Stomach (tissue), 4 donors: ENCODE measurements at regions not wholly inside any gene's neighbourhood (a gene's known extent, or its start where the extent isn't known, plus 50 kb on each side); places are given as distances from the start of the nearest gene placed in this dataset.

Experiments used
- POLR2AphosphoS5 ChIP-seq, 3 donors: sonication (generic); formaldehyde crosslinking; IDR thresholded peaks; one replicate each; pipeline ENCODE4 v1.6.1; 2016; ENCODE audit warnings: antibody characterized with exemption in 3 of 3
- TF ChIP-seq, protein P1 (sequence below), 7 experiments: fragments of 450-650 bp in 4 of 7; fragments of 200-600 bp in 3 of 7; sonication (generic) in 3 of 7; IDR thresholded peaks; one replicate each; pipeline ENCODE4 v1.5.1; 2016 to 2019; ENCODE audit warnings: antibody characterized with exemption in 7 of 7, control low read depth in 2 of 7, mild to moderate bottlenecking in 1 of 7

DNA sequence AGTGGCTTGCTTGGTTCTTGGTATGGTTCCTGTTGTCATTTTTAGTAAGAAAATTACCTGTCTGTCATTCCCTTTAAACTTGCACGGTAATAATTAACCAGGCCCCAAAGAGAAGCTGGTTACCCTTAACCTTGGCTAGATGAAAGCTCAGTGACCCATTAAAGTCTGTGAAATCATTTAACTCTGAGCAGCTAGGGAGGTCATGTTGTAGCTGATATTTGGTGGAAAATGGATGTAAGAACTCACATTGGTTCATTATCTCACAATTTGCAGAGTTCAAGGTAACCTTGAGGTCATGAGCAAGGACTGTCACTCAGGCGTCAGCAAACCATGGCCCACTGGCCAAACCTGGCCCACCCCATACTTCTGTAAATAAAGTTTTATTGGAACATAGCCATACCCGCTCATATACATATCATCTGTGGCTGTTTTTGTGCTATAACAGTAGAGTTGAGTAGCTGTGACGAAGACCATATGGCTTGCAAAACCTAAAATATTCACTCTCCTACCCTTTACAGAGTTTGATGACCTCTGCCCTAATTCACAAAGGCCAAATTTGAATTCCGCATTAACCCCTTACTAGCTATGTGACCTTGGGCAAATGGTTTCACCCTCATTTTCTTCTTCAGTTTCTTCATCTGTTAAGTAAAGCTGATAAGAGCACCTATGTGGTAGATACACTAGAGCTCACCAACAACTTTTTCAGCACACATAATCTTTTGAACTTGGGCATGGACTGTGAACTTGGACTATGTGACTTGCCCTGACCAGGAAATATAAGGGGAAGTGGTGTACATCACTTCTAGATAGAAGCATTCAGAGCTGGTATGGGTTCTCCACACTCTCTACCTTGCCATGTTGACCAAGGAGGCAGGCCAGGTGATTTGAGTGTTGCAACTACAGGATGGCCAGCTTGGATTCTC lies 61.5 kb upstream of the CPEB4 start:
- TF ChIP-seq, protein P1, sequence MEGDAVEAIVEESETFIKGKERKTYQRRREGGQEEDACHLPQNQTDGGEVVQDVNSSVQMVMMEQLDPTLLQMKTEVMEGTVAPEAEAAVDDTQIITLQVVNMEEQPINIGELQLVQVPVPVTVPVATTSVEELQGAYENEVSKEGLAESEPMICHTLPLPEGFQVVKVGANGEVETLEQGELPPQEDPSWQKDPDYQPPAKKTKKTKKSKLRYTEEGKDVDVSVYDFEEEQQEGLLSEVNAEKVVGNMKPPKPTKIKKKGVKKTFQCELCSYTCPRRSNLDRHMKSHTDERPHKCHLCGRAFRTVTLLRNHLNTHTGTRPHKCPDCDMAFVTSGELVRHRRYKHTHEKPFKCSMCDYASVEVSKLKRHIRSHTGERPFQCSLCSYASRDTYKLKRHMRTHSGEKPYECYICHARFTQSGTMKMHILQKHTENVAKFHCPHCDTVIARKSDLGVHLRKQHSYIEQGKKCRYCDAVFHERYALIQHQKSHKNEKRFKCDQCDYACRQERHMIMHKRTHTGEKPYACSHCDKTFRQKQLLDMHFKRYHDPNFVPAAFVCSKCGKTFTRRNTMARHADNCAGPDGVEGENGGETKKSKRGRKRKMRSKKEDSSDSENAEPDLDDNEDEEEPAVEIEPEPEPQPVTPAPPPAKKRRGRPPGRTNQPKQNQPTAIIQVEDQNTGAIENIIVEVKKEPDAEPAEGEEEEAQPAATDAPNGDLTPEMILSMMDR (IDR thresholded peaks at IDR 0.05): no peak
- TF ChIP-seq POLR2AphosphoS5 (IDR thresholded peaks at IDR 0.05): no peak
